ENCODE measurements at regions not wholly inside any gene's neighbourhood (a gene's known extent, or its start where the extent isn't known, plus 50 kb on each side); places are given as distances from the start of the nearest gene placed in this dataset.

- no peak for DNase-seq
These were observed 140.1 kb upstream of the PARP11 start for GRCh38 chr12:4012977-4013968.

DNA sequence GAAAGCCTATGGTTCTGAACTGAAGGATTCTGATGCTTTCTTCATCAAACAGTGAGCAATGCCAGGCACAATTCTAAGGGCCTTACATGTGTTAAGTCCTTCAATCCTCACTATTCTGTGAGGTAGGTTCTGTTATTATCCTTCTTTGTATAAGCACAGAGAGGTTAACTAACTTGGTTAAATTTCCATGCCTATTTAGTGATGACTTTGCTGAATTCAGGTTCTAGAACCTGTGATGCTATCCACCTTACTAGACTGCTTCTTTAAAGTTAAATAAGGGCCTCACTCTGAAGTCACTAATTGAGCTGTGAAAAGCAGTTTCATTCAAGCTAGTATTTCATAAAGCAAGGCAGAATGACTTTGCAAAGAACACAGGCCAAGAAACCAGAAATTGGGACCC, 138.9 kb upstream of the PARP11 start:
- DNase-seq = no peak

- no peak for DNase-seq
These were observed 138.4 kb upstream of the PARP11 start for GRCh38 chr12:4011597-4011996.

DNA sequence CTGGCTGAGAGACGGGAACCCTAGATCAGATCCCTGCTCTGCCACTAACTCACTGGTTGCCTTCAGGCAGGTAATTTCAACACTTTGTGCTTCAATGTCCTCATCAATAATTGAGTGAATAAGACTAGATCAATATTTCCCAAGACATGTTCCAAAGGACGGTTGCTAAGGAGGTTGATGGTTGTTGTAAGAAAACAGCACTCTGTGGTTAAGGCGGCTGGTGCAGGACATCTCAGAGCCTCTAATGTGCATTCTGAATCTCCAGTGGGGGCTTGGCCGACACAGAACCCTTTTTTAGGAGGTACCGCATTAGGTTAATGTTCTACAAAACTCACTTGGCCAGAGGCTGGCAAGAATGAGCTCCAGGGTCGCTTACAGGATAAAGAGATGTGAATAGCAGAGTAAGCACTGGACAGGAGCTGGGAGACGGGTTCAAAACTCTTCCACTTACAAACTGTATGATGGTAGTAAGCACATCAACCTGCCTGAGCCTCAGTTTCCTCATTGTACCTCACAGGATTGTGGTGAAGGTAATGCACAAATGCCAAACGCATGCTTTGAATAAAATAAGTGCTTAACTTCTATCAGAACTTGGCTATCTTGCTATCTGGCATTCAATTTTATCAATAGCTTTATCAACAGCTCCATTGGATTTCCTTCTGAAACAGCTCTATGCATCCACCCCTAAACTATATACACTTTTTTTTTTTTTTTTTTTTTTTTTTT, 136.9 kb upstream of the PARP11 start:
- no peak for DNase-seq

GRCh38 chr12:4006743-4007142, 133.5 kb upstream of the PARP11 start:
- DNase-seq = no peak

DNA sequence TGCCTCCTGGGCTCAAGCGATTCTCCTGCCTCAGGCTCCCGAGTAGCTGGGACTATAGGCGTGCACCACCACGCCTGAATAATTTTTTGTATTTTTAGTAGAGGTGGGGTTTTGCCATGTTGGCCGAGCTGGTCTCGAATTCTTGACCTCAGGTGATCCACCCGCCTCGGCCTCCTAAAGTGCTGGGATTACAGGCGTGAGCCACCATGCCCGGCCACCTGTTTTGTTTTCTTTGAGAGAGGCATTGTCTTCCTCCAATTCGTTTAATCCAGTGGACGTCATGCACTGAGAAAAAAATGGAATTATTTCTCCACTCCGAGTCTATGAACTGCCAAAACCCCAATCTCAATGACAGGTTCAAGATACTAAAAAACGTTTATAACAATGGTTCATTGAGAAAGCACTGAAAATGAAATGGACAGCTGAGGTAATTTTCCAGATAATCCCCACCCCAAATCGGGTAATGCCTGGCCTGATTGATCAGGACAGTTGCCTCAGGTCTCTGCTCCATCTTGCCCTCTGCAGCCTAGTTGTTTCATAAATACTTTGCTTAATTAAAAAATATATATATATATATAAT, 132.7 kb upstream of the PARP11 start:
- no peak for DNase-seq

DNA sequence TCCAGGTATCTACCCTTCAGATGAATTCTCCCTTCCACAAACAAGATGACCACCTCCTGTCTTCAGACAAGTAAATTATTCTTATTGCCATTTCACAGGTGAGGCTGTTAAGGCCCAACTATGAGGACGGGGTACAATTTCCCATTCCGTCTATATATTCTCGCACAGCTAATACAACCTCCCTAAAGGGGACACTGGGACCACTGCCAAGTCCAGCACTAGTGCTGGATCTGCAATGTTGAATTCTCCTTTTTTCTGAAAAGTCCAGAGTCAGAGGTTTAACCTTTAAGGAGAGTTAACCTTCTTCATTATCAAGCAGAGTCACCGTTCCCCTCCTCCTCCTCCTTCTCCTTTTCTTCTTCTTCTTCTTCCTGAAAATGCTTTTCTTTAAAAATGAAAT, 130.4 kb upstream of the PARP11 start:
- no peak for DNase-seq

GRCh38 chr12:4002601-4003000, 129.4 kb upstream of the PARP11 start:
- no peak for DNase-seq

DNA sequence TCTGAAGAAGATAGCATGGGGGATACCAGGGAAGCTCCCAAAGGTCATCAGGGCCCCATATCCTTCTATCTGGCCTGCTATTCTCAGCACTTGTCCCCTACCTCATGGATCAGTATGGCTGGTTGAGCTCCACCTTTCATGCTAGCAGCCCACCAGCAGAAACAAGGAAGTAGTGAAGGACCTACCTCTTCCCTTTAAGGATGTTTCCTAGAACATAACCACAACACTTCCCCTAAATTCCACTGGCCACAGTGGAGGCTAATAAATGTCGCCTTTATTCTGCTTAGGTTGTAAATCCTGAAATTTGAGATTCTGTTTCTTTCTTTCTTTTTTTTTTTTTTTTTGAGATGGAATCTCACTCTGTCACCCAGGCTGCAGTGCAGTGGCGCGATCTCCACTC, 128.6 kb upstream of the PARP11 start:
- no peak for DNase-seq

GRCh38 chr12:4001031-4001430, 127.8 kb upstream of the PARP11 start:
- DNase-seq = no peak

- no peak for DNase-seq
These were observed 126.7 kb upstream of the PARP11 start for GRCh38 chr12:3999904-4000303.

GRCh38 chr12:3998968-3999792, 126.0 kb upstream of the PARP11 start:
- no peak for DNase-seq

GRCh38 chr12:3998397-3998796, 125.2 kb upstream of the PARP11 start:
- DNase-seq = no peak

DNA sequence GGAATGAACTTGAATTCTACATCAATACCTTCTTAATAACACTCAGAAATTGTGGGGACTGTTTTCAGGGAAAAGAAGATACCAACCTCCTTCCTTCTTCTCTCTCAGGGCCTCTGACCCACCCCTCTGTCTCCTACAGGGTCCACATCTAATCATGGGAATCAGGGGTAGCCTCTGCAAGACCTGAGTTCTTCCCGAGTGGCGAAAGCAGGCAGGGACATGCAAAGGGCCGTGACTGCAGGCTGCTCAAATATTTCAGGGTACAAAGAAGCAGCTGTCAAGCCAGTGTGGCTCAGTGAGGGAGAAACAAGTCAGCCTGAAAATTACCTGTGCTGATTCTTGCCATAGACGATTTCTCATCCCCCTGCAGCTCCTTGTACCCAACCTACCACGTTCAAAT, 123.1 kb upstream of the PARP11 start:
- DNase-seq = no peak

DNA sequence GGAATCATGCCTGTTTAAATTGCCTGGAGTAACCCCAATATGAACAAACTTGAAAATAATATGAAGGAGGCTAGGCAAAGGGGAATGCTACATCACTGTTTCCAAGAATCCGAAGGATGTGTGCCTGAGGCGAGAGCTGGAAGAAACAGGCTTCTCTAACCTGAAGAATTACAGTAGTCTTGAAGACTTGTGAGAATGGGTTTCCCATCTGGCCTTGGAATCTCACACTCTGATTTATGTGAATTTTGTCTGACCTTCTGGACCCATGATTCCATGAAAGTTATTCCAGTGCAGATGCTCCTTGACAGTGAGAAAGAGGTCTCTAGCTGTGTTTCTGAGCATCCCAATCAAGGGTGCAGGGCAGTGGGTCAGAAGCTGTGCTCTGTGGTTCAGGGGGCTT, 122.1 kb upstream of the PARP11 start:
- DNase-seq = no peak

DNA sequence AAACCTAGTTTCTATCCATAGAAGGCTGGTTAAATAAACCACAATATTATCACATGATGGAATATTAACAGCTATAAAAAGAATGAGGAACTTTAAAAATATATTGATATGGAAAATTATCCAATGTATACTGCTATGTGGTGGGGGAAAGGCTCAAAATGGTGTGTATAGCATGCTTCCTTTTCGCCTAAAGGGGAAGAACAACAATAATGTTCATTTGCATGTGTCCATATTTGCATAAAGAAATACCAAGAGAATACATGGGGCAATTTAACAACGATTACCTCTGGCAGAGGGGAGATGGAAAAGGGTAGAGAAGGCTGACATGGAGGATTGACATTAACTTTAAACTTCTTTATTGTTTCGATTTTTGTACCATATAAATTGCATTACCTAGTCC, 121.3 kb upstream of the PARP11 start:
- no peak for DNase-seq

DNA sequence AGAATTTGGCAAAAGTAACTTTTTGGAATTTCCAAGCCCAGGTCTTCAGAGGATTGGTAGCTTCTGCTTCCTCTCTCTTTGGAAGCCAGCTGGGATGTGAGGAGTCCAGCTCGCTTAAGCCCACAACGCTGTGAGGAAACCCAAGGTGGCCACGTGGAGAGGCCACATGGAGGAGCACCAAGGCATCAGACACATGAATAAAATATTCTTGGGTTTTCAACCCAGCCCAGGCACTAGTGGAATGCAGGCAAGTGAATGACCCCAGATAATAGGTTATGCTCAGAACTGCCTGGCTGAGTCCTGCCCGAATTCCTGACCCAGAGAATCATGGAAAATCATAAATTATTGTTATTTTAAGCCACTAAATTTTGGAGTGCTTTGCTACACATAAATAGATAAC, 119.7 kb upstream of the PARP11 start:
- DNase-seq = no peak

DNA sequence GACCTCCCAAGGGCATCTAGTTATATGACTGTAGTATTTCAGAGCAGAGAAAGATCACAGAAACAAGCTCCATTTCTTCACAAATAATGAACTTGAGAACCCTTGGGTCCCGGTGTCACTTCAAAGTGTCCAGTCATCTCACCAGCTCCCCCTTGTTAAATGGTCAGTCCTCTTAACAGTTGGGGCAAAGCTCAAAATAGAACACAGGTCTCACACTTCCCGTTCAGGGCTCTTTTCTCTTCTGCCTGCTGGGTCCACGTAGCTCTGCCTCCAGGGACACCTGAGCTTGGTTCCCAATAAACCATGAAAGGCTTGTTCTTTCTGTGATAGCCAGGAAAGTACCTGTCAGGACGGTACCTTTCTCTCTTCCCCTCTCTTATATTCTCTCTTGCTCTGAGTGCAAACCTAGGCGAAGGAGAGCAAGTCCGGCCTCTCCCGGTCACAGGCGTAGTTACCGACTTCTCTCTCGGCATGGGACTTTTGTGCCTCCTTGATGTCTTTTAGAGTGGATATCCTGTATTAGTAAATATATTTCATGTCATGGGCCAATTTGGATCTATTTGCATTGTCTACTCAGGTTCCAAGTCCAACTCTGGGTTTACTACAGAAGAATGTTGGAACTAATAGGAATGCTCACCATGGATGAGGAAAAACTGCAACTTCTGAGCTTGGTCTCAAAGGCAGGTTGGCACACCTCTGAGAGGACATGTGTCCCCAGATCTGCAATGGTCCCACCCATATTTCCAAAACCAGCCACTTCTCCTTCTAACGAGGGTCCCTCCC, 118.8 kb upstream of the PARP11 start:
- no peak for DNase-seq

DNA sequence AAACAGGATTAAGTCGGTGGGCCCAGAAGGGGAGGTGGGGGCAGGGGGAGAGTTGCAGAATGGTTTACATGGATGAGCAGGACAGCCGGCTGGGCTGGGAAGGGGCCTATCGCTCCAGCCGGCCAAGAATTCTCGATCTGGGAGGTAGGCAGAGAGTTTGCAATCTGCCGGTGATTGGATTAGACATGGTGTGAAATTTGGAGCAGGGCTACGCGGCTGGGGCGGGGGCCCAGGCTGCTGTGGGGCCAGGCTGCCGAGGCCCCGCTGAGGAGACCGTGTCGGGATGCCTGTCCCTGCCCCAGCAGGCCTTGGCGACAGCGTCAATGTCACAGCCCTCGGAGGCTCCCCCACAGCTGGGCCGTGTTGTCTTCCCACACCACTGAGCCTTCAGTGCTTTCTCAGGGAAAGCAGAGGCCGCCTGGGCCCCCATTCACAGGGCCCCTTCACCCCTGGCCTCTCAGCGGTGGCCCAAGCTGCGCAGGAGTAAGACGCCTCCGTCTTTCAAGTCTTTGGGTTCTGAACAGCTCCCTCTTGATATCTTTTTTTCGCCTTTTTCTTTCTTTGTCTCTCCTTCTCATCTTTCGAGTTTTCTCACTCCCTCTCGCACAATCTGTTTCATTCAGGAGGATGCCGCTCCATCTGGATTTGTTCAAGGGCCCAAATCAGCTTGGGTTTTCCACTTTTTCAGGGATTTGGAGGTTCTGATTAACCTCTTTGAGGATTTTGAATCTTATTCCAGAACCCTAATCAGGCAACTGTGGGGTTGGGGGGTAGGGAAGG, 117.5 kb upstream of the PARP11 start:
- DNase-seq = no peak

DNA sequence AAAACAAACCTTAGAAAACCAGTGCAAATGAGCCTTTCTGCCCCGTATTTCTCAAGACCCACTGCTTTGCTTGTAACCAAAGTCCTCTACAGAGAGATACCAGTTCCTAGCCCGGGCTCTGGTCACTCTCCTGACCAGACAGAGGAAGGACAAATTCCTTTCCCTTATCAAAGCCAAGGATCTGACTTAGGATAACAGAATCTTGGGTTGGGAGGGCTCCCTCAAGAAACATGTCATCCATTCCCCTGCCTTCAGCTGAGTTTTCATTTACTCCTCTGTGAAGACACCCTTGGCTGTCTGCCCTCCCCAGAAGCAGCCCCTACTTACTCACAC, 116.0 kb upstream of the PARP11 start:
- no peak for DNase-seq

DNA sequence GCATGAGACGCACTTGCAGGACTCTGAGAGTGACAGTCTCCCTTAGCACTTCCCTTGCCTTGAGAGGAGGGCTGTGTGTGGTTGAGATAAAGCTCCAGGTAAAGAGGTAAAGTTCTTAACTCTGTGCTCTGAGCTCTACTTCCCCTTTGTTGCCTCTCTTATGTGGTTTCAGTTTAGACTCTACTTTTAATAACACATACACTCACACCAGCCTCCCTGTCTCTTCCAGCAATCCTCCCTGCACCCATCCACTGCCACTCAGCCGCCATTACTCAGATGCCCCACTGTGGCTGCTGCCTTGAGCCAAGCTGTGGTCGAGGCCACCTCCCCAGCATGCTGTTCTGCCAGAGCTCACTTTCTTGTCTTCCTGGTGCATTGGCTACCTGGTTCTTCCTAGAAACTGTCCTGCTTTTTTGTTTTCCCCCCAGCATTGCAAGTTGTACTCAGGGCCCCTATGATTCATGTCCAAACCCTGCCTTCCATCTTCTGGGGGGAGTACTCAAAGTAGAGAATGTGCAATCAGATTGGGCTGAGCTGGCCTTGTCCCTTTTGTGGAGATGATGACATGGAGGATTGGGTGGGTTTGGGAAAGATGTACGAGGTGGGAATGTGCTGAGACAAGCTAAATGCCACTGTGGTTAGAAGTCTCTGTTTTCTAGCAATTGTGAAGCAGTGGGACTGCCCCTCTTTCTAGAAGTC, 115.5 kb upstream of the PARP11 start:
- peak in 1 of 2 experiments; percentile 7 for DNase-seq

All from activated CD4-positive, alpha-beta T cell treated with anti-CD3 and anti-CD28 coated beads, Interleukin-2, amount 50 U/mL, for 4 hours (primary cell).